Loucy (cell line): ENCODE measurements at regions not wholly inside any gene's neighbourhood (a gene's known extent, or its start where the extent isn't known, plus 50 kb on each side); places are given as distances from the start of the nearest gene placed in this dataset.

Source experiments
- CTCF ChIP-seq: fragments of 200-600 bp; sonication (generic); conservative IDR thresholded peaks from 2 replicates; pipeline ENCODE4 v1.5.1; 2014; ENCODE audit warnings: mild to moderate bottlenecking, antibody characterized with exemption, low read length
- EZH2phosphoT487 ChIP-seq: fragments of 200-600 bp; IDR thresholded peaks from 2 replicates; pipeline ENCODE4 v1.6.1; 2018; ENCODE audit warnings: antibody characterized with exemption, mild to moderate bottlenecking, moderate library complexity, borderline replicate concordance

- TF ChIP-seq CTCF (no peak), EZH2phosphoT487 (no peak)
Observed at GRCh38 chr22:27400811-27401210, 400.7 kb downstream of the MN1 start.
